ENCODE measurements at regions not wholly inside any gene's neighbourhood (a gene's known extent, or its start where the extent isn't known, plus 50 kb on each side); places are given as distances from the start of the nearest gene placed in this dataset.

GRCh38 chr13:27708325-27708724 is 84.0 kb upstream of the GSX1 start:
- no peak for TF ChIP-seq CTCF (IDR thresholded peaks at IDR 0.05; ENCODE audit: low read depth, low read length)
- TF ChIP-seq EZH2phosphoT487 (IDR thresholded peaks at IDR 0.05; ENCODE audit: low read depth), result no peak
